Peyer's patch (tissue), 4 donors: ENCODE measurements at regions not wholly inside any gene's neighbourhood (a gene's known extent, or its start where the extent isn't known, plus 50 kb on each side); places are given as distances from the start of the nearest gene placed in this dataset.

ENCODE experiments used
- DNase-seq, 3 donors: peaks; one replicate each; pipeline ENCODE4 v3.0.0-alpha.2; 2017 to 2019
- H3K27ac ChIP-seq, 4 donors: fragments of 200-600 bp; sonication (generic); one replicate each; pipeline ENCODE4 v1.5.1; 2016 to 2019
- H3K27me3 ChIP-seq, 2 donors: fragments of 200-600 bp; sonication (generic); one replicate each; pipeline ENCODE4 v1.5.1; 2019
- H3K36me3 ChIP-seq, 3 donors: fragments of 200-600 bp; sonication (generic); one replicate each; pipeline ENCODE4 v1.5.1; 2016 to 2019
- H3K4me1 ChIP-seq, 4 donors: fragments of 200-600 bp; sonication (generic); one replicate each; pipeline ENCODE4 v1.5.1; 2016 to 2019
- H3K4me3 ChIP-seq, 4 donors: fragments of 200-600 bp; sonication (generic); 1 replicate in 3 of 4; 2 replicates in 1 of 4; pipeline ENCODE4 v1.5.1; 2016 to 2019; ENCODE audit warnings: mild to moderate bottlenecking in 1 of 4
- H3K9me3 ChIP-seq, 4 donors: fragments of 200-600 bp; sonication (generic); one replicate each; pipeline ENCODE4 v1.5.1; 2016 to 2019; ENCODE audit warnings: mild to moderate bottlenecking in 1 of 4
- CTCF ChIP-seq, 6 experiments: fragments of 450-650 bp in 4 of 6; fragments of 200-600 bp in 2 of 6; sonication (generic) in 1 of 6; IDR thresholded peaks; one replicate each; pipeline ENCODE4 v1.5.1; 2017 to 2019; ENCODE audit warnings: antibody characterized with exemption in 6 of 6, mild to moderate bottlenecking in 3 of 6, moderate library complexity in 1 of 6
- POLR2A ChIP-seq, 2 donors: fragments of 450-650 bp; IDR thresholded peaks; one replicate each; pipeline ENCODE4 v1.5.1; 2017; ENCODE audit warnings: antibody characterized with exemption in 2 of 2, mild to moderate bottlenecking in 2 of 2, moderate library complexity in 2 of 2

- H3K27ac ChIP-seq: no peak overlapping the region
- H3K27me3 ChIP-seq: no peaks in the 10 kb centered on the region
- no peak overlapping the region for H3K4me3 ChIP-seq
- no peaks in the 10 kb centered on the region for H3K36me3 ChIP-seq
- H3K9me3 ChIP-seq: peaks cover 0 to 2% (median 0%) of the 10 kb centered on the region in 4 donors
- TF ChIP-seq POLR2A (IDR thresholded peaks at IDR 0.05) (no peak), CTCF (IDR thresholded peaks at IDR 0.05) (no peak)
- no peak for DNase-seq
- no peaks in the 10 kb centered on the region for H3K4me1 ChIP-seq
Measured at GRCh38 chr10:28841625-28842024, 164.3 kb downstream of the BAMBI start.

DNA sequence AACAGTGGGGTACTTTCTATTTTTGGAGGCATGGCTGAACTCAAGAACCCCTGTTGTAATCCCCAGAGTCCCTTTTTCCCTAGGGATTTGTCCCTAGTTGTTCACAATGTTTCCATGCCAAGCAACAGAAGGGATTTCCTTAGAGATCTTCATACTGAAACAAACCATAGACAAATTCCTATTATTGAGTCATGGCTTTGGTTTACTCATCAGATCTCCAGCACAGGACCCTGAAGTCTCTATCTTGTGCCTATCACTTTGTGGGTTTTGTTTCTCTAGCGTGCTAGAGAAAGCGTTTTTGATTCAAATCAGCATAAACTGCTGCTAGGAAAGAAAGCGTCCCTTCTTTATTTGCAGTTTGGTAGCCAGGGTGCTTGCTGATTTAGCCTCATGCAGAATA is 165.0 kb downstream of the BAMBI start:
- no peak for TF ChIP-seq POLR2A (IDR thresholded peaks at IDR 0.05)
- TF ChIP-seq CTCF (IDR thresholded peaks at IDR 0.05): no peak
- no peak overlapping the region for H3K27ac ChIP-seq

DNA sequence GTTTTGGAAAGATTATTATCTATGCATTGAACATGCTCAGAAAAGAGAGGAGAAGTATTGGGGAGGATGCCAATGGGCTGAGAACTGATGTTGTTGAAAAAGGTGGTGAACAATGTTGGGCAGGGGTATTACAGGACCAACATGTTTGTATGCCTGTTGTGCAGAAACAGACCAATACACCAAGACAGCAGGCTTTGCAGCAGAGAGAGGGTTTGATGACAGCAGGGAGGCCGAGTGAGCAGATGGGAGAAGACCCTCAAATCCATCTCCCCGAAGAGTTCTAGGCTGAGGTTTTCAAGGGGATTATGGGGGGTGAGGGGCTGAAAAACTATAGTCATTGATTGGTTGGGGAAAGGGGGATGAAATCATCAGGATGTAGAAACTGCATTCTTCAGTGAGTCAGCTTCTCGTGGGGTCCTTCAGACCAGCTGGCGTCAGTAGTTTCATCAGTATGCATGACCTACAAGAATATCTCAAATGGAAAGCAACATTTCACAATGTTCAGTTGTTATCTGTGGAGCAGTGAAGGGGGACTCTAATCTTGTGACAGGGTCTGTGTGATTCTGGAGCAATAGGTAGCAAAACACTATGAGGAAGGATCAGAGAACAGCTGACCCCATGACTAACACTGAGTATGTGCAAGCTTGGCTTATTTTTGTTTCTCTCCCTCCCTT is 167.8 kb downstream of the BAMBI start:
- Histone ChIP-seq H3K4me1 (no peaks in the 10 kb centered on the region), H3K4me3 (no peak overlapping the region), H3K27me3 (no peaks in the 10 kb centered on the region), H3K36me3 (no peaks in the 10 kb centered on the region), H3K9me3 (peaks cover 0 to 2% (median 0%) of the 10 kb centered on the region in 4 donors), H3K27ac (no peak overlapping the region)
- DNase-seq: no peak
- TF ChIP-seq CTCF (IDR thresholded peaks at IDR 0.05): no peak
- TF ChIP-seq POLR2A (IDR thresholded peaks at IDR 0.05): no peak

More for the DNA sequence above, 165.0 kb downstream of the BAMBI start:
- peaks cover 0 to 2% (median 0%) of the 10 kb centered on the region in 4 donors for H3K9me3 ChIP-seq
- H3K27me3 ChIP-seq: no peaks in the 10 kb centered on the region
- no peaks in the 10 kb centered on the region for H3K36me3 ChIP-seq
- DNase-seq: no peak
- no peaks in the 10 kb centered on the region for H3K4me1 ChIP-seq
- H3K4me3 ChIP-seq: no peak overlapping the region

DNA sequence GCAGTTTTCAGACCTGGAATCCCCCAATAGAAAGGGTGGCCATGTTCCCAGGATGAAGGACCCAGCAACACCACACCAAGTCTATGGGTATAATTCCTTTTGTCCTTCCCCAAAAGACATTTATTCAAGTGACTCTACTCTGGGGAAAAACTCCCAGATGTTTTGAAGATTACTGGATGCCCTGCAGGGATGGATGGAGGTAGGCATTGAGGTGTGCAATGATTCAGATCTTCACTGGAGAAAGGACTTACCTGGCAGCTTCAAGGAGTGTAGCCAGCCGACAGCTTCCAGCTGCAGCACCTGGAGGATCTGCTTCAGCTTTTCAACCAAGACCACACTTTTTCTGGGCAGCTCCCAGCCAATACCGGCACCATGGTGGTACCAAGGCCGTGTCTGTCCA is 172.0 kb downstream of the BAMBI start:
- TF ChIP-seq POLR2A (IDR thresholded peaks at IDR 0.05): no peak
- TF ChIP-seq CTCF (IDR thresholded peaks at IDR 0.05): no peak
- Histone ChIP-seq H3K4me3 (no peak overlapping the region), H3K36me3 (no peaks in the 10 kb centered on the region), H3K27ac (no peak overlapping the region), H3K9me3 (peaks cover 0 to 2% (median 0%) of the 10 kb centered on the region in 4 donors), H3K4me1 (no peaks in the 10 kb centered on the region), H3K27me3 (no peaks in the 10 kb centered on the region)
- DNase-seq: no peak

DNA sequence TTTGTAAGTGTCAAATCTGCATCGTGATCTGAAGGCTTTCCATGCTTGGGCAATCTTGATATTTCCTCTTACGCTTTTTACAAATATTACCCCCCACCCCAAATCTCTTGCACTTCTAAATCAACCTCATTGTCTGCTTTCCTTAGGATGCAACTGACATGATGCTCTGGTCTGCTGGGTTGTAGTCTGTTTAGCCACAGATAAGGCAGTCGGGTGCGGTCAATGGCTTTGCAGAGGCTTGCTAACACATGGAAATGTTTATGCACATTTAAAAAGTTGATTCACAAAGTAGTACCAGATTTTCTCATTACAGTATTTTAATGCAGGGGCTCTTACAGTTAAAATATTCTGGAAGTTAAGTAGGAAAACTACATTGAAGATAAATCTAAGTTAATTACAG is 172.5 kb downstream of the BAMBI start:
- Histone ChIP-seq H3K4me1 (no peaks in the 10 kb centered on the region), H3K9me3 (peaks cover 0 to 2% (median 0%) of the 10 kb centered on the region in 4 donors), H3K27me3 (no peaks in the 10 kb centered on the region), H3K36me3 (no peaks in the 10 kb centered on the region), H3K4me3 (no peak overlapping the region), H3K27ac (no peak overlapping the region)
- DNase-seq: no peak
- no peak for TF ChIP-seq POLR2A (IDR thresholded peaks at IDR 0.05)
- no peak for TF ChIP-seq CTCF (IDR thresholded peaks at IDR 0.05)
